Vagina (tissue), 2 donors: ENCODE measurements at regions not wholly inside any gene's neighbourhood (a gene's known extent, or its start where the extent isn't known, plus 50 kb on each side); places are given as distances from the start of the nearest gene placed in this dataset.

Experiments
- POLR2A ChIP-seq, 2 donors: fragments of 450-650 bp; IDR thresholded peaks; one replicate each; pipeline ENCODE4 v1.6.1; 2017; ENCODE audit warnings: antibody characterized with exemption in 2 of 2, mild to moderate bottlenecking in 2 of 2, moderate library complexity in 2 of 2
- TF ChIP-seq, protein P1 (sequence below), 3 experiments: fragments of 450-650 bp in 2 of 3; fragments of 200-600 bp in 1 of 3; sonication (generic) in 1 of 3; IDR thresholded peaks; one replicate each; pipeline ENCODE4 v1.5.1; 2017 to 2019; ENCODE audit warnings: antibody characterized with exemption in 3 of 3, mild to moderate bottlenecking in 2 of 3, moderate library complexity in 2 of 3

DNA sequence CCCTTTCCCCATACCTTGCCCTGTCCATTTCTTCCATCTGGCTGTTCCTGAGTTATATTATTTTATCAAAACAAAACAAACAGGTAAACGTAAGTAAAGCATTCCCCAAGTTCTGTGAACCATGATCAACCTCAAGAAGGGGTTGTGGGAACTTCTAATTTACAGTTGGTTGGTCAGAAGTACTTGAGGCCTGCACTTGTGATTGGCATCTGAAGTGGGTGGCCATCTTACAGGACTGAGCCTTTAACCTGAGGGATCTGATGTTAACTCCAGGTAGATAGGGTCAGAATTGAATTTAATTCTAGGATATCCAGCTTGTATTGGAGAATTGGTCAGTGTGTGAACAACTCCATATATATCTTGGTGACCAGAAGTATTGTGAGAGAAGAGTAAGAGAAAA, 77.0 kb downstream of the DIO2 start:
- TF ChIP-seq, protein P1, sequence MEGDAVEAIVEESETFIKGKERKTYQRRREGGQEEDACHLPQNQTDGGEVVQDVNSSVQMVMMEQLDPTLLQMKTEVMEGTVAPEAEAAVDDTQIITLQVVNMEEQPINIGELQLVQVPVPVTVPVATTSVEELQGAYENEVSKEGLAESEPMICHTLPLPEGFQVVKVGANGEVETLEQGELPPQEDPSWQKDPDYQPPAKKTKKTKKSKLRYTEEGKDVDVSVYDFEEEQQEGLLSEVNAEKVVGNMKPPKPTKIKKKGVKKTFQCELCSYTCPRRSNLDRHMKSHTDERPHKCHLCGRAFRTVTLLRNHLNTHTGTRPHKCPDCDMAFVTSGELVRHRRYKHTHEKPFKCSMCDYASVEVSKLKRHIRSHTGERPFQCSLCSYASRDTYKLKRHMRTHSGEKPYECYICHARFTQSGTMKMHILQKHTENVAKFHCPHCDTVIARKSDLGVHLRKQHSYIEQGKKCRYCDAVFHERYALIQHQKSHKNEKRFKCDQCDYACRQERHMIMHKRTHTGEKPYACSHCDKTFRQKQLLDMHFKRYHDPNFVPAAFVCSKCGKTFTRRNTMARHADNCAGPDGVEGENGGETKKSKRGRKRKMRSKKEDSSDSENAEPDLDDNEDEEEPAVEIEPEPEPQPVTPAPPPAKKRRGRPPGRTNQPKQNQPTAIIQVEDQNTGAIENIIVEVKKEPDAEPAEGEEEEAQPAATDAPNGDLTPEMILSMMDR (IDR thresholded peaks at IDR 0.05), result no peak
- no peak for TF ChIP-seq POLR2A (IDR thresholded peaks at IDR 0.05)
